Activated CD4-positive, alpha-beta T cell treated with anti-CD3 and anti-CD28 coated beads, Interleukin-2, amount 10 ng/mL, durations not matched to agents 7 days and 5 days (primary cell): ENCODE measurements at regions not wholly inside any gene's neighbourhood (a gene's known extent, or its start where the extent isn't known, plus 50 kb on each side); places are given as distances from the start of the nearest gene placed in this dataset.

Experiments
- CTCF ChIA-PET: fragments of 350-600 bp; sonication (Branson Sonifier 250); formaldehyde crosslinking; loops from one replicate; lab custom pipeline; 2021; ENCODE audit warnings: antibody characterized with exemption; lab: Charles Lee
- POLR2A ChIA-PET: fragments of 350-600 bp; sonication (Branson Sonifier 250); formaldehyde crosslinking; loops from one replicate; lab custom pipeline; 2021; ENCODE audit warnings: antibody characterized with exemption; lab: Charles Lee
- DNase-seq: peaks from one replicate; pipeline ENCODE4 v3.0.0-alpha.2; 2020
- H3K27ac Mint-ChIP-seq: one replicate; pipeline ENCODE4 v1.8.0; 2021; ENCODE audit warnings: mild to moderate bottlenecking, moderate library complexity, mixed read lengths
- H3K27me3 Mint-ChIP-seq: one replicate; pipeline ENCODE4 v1.8.0; 2021; ENCODE audit warnings: mixed read lengths
- H3K36me3 Mint-ChIP-seq: one replicate; pipeline ENCODE4 v1.8.0; 2021; ENCODE audit warnings: low read depth, mixed read lengths
- H3K4me1 Mint-ChIP-seq: one replicate; pipeline ENCODE4 v1.8.0; 2021; ENCODE audit warnings: mixed read lengths
- H3K4me3 Mint-ChIP-seq: one replicate; pipeline ENCODE4 v1.8.0; 2021; ENCODE audit warnings: mild to moderate bottlenecking, moderate library complexity, mixed read lengths
- H3K9me3 Mint-ChIP-seq: one replicate; pipeline ENCODE4 v1.8.0; 2021; ENCODE audit warnings: mixed read lengths

DNA sequence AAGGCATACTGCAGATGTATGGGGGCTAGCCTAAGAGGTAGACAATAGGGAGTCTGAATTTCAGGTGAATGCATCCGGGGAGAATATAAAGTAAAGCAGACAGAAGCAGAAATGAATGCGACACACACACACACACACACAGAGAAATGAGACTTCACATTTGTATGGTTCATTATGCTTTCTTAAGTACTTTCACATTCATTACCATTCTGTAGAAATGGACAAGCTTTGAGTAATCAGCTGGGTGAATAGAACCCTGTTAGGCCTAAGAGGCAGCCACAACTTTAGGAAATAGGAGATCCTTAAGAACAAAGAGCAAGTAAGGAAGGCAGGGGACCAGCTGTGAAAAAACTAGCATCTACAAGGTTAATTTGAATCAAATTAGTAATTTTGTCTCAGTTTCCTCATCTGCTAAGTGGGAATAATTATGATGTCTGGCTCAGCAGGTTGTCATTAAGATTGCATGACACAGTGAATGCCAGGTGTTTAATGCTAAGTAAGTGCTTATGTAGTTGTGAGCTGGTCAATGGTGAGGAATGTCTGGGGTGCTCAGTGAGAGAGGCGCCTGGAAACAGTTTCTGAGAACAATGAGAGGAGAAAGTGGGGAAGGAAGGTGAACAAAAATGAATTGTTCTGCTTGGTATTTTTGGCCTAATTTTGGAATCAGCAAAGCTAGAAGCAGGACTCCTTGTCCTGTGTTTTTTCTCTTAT, 265.8 kb upstream of the CLINT1 start:
- no peak for DNase-seq
- POLR2A ChIA-PET = no interaction called here
- no peak overlapping the region for H3K27ac Mint-ChIP-seq
- CTCF ChIA-PET = no interaction called here
- H3K27me3 Mint-ChIP-seq = peaks cover 9% of the 10 kb centered on the region
- H3K9me3 Mint-ChIP-seq = no peaks in the 10 kb centered on the region
- no peaks in the 10 kb centered on the region for H3K4me1 Mint-ChIP-seq
- H3K4me3 Mint-ChIP-seq = no peak overlapping the region
- H3K36me3 Mint-ChIP-seq = no peaks in the 10 kb centered on the region

DNA sequence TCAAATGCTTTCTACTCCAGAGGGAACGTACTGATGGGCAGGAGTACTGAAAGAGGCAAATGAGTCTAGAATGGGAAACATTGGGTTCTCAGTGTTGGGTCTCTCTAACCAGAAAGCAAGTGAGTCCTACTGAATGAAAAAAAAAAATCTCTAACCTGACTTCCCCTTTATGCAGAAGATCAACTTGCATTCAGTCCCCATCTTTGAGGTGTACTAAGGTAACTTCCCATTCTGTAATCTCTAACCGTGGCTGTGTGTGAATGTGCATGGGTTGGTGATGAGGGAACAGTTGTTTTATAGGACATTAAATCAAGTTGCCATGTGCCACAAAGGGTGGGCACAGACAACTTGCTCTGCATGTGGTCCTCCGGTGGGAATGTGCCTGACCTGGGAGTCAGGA, 264.6 kb upstream of the CLINT1 start:
- Mint-ChIP-seq H3K27ac (no peak overlapping the region), H3K4me1 (no peaks in the 10 kb centered on the region), H3K27me3 (peaks cover 16% of the 10 kb centered on the region), H3K4me3 (no peak overlapping the region), H3K36me3 (no peaks in the 10 kb centered on the region), H3K9me3 (no peaks in the 10 kb centered on the region)
- ChIA-PET CTCF (no interaction called here), POLR2A (no interaction called here)
- DNase-seq = no peak

DNA sequence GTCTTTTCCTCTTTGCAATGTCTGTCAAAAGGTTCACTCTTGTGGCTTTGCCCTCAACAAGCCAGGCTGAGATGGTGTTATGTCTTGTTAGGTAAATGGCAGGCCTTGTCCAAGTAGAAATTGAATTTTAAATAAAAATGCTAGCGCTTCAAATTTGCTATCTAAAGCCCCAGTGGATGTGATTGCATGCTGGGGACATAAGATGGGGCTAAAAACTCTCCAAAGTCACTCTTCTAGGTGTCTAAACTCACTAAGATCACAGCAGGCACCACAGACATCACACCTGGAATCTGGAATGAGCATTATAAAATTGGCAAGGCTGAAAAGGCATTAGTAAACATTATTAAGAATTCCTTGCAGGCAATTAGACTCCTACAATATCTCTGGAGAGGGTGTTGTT, 262.7 kb upstream of the CLINT1 start:
- POLR2A ChIA-PET = no interaction called here
- H3K36me3 Mint-ChIP-seq = no peaks in the 10 kb centered on the region
- no peak overlapping the region for H3K27ac Mint-ChIP-seq
- H3K27me3 Mint-ChIP-seq = peaks cover 20% of the 10 kb centered on the region
- H3K4me1 Mint-ChIP-seq = no peaks in the 10 kb centered on the region
- no peak overlapping the region for H3K4me3 Mint-ChIP-seq
- CTCF ChIA-PET = no interaction called here
- no peaks in the 10 kb centered on the region for H3K9me3 Mint-ChIP-seq
- no peak for DNase-seq

DNA sequence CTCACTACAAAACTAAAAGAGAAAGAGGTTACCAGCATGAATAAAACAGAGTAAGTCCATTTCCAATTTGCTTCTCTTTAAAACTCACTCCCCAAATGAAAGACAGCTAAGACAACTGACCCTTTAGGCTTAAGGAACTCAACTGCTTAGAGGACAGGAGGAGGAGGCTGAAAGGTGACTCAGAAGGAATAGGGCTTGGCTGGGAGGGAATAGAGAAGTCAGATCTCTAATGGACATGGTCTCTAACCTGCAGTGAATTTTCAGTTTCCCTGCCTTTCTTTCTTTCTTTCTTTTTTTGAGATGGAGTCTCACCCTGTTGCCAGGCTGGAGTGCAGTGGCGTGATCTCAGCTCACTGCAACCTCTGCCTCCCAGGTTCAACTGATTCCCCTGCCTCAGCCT, 261.8 kb upstream of the CLINT1 start:
- ChIA-PET POLR2A (no interaction called here), CTCF (interaction anchor here (0.6 kb wide), 1 partner anchor 702 kb away, joined by 3 read pairs; no protein-coding TSS in a partner anchor)
- peaks cover 20% of the 10 kb centered on the region for H3K27me3 Mint-ChIP-seq
- H3K4me3 Mint-ChIP-seq = no peak overlapping the region
- no peaks in the 10 kb centered on the region for H3K4me1 Mint-ChIP-seq
- H3K36me3 Mint-ChIP-seq = no peaks in the 10 kb centered on the region
- no peak overlapping the region for H3K27ac Mint-ChIP-seq
- no peak for DNase-seq
- H3K9me3 Mint-ChIP-seq = no peaks in the 10 kb centered on the region

DNA sequence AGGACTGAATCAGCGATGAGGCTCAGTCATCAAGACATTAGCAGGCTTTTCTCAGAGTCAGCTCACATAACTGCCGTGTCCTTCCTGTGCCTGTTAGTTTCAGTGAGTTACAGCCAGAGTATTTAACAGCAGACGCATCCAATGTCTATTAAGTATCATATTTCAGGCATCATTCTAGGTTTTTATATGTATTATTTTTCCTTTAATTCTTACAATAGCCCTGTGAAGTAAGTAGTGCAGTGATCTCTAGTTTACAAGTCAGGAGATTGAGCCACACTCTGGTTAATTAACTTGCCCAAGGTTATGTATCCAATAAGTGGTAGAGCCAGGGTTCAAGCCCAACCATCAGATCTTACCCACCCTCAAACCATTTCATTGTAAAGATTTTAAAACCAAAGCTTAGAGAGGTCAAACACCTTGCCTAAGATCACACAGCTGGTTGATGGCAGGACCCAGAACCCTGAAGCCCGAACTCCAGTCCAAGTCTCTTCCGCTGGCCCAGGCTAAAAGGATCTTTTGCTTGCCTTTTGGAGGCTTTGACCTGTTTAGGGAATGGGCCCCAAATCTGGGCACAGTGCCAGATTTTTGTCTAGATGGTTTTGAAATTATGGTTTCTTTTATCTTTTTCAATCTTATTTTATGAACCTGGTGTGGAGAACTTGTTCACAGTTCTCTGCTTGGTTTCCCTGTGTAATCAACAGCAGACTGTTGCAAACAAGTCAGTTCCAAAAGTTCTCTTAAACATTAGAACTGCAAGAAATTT, 261.2 kb upstream of the CLINT1 start:
- ChIA-PET CTCF (interaction anchor here (0.6 kb wide), 1 partner anchor 702 kb away, joined by 3 read pairs; no protein-coding TSS in a partner anchor), POLR2A (no interaction called here)
- no peaks in the 10 kb centered on the region for H3K4me1 Mint-ChIP-seq
- peaks cover 20% of the 10 kb centered on the region for H3K27me3 Mint-ChIP-seq
- no peak for DNase-seq
- H3K9me3 Mint-ChIP-seq = no peaks in the 10 kb centered on the region
- H3K27ac Mint-ChIP-seq = no peak overlapping the region
- no peak overlapping the region for H3K4me3 Mint-ChIP-seq
- no peaks in the 10 kb centered on the region for H3K36me3 Mint-ChIP-seq

DNA sequence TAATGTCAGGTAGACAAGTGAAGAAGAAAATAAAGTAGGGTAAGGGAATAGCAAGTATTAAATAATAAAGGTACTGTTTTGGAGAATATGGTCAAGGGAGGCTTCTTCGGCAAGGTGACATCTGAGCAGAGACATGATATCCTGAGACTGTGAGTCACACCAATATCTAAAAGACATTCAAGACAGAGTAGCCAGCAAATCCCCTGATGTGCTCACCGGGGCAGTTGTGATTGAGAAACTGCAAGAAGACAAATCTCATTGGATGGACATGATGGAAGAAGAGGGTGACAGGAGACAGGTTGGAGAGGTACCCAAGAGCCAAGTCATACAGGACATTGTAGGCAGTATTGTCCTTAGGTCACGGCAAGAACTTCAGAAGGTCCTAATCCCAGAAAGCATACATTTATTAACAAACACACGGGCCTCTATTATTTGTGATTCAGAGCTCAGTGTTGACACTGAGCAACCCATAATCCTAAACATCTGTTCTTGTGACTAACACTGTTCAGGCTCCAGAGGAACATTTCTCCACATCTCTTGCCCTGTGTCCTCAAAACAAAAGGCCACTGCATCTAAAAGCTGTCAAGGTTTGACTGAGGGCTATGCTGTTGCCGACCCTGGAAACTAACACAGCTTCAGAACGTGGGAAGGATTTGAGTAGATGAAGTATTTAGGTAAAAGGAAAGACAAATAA, 258.7 kb upstream of the CLINT1 start:
- no peak for DNase-seq
- H3K36me3 Mint-ChIP-seq = no peaks in the 10 kb centered on the region
- H3K27me3 Mint-ChIP-seq = peaks cover 18% of the 10 kb centered on the region
- H3K4me1 Mint-ChIP-seq = no peaks in the 10 kb centered on the region
- CTCF ChIA-PET = no interaction called here
- POLR2A ChIA-PET = no interaction called here
- no peak overlapping the region for H3K4me3 Mint-ChIP-seq
- no peak overlapping the region for H3K27ac Mint-ChIP-seq
- H3K9me3 Mint-ChIP-seq = no peaks in the 10 kb centered on the region

DNA sequence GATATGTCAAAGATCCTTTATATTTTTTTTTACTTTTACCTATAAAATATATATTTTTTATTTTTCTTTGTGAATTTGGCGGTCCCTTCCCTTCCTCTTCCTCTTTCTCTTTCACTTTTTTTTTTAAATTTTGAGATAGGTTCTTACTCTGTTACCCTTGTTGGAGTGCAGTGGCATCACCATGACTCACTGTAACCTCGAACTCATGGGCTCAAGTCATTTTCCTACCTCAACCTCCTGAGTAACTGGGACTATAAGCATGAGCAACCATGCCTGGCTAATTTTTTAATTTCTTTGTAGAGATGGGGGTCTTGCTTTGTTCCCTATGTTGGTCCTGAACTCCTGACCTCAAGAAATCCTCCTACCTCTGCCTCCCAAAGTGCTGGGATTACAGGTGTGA, 258.0 kb upstream of the CLINT1 start:
- Mint-ChIP-seq H3K36me3 (no peaks in the 10 kb centered on the region), H3K4me1 (no peaks in the 10 kb centered on the region), H3K9me3 (no peaks in the 10 kb centered on the region), H3K4me3 (no peak overlapping the region), H3K27ac (no peak overlapping the region), H3K27me3 (peaks cover 18% of the 10 kb centered on the region)
- no peak for DNase-seq
- ChIA-PET CTCF (no interaction called here), POLR2A (no interaction called here)

DNA sequence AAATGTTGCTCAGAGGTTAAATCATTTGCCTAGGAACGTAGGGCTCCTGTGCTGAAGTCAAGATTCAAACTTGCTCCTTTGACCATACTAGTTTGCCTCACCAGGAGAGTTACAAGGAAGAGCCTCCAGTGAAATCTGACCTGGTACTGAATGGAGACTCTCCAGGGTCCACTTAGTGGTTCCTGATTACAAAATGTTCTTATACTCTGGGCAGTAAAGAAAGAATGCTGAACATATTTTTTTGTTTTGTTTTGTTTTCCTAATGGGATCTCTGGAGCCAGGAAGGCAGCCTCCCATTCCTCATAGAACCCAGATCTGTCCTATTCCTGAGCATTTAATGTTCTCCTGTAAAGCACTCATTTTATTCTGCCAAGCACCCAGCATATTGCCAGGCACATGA, 256.5 kb upstream of the CLINT1 start:
- H3K9me3 Mint-ChIP-seq = no peaks in the 10 kb centered on the region
- H3K4me1 Mint-ChIP-seq = no peaks in the 10 kb centered on the region
- H3K27me3 Mint-ChIP-seq = peaks cover 16% of the 10 kb centered on the region
- no peak overlapping the region for H3K27ac Mint-ChIP-seq
- DNase-seq = no peak
- ChIA-PET CTCF (no interaction called here), POLR2A (no interaction called here)
- H3K36me3 Mint-ChIP-seq = no peaks in the 10 kb centered on the region
- H3K4me3 Mint-ChIP-seq = no peak overlapping the region

DNA sequence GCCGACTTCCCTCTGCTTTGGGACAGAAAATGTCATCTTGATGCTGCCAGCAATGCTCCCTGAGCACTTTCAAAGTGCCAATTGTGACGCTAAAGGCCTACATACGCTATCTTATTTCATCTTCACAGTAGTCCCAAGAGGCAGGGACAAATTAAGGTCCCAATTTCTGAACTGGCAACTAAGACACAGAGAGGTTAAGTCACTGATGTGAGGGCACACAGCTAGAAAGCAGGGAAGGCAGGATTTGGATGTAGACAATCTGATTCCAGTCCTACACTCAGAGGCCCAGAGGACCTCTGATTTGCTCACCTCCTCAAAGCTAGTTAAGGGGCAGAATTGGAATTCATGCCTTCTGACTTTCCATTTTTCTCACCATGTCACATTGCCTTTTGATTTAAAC, 249.2 kb upstream of the CLINT1 start:
- Mint-ChIP-seq H3K9me3 (no peaks in the 10 kb centered on the region), H3K27me3 (no peaks in the 10 kb centered on the region), H3K27ac (no peak overlapping the region), H3K4me1 (no peaks in the 10 kb centered on the region), H3K36me3 (no peaks in the 10 kb centered on the region), H3K4me3 (no peak overlapping the region)
- ChIA-PET CTCF (no interaction called here), POLR2A (no interaction called here)
- no peak for DNase-seq

DNA sequence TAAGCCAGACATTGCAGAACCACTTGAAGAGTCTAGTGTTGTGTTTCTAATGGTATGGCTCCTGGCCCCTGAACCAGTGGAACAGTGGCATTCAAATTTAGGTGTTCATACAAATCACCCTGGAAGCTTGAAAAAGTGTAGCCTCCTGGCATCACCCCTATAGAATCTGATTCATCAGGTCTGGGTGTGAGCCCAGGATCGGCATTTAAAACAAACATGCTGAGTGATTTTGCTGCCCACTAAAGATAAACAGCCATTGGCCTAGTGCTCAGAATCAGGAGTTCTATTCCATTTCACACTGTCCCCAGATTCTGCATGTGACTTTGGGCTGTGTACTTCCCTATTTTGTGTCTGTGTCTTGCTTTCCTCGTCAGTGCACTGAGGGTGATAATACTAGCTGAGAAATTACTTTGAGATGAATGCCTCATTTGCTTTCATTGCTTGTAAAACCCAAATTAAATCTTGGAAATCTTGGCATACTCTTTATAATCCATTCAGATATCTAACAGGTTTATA, 241.5 kb upstream of the CLINT1 start:
- Mint-ChIP-seq H3K36me3 (no peaks in the 10 kb centered on the region), H3K4me3 (no peak overlapping the region), H3K9me3 (no peaks in the 10 kb centered on the region), H3K27ac (no peak overlapping the region), H3K27me3 (no peaks in the 10 kb centered on the region), H3K4me1 (no peaks in the 10 kb centered on the region)
- POLR2A ChIA-PET = no interaction called here
- no peak for DNase-seq
- CTCF ChIA-PET = no interaction called here

DNA sequence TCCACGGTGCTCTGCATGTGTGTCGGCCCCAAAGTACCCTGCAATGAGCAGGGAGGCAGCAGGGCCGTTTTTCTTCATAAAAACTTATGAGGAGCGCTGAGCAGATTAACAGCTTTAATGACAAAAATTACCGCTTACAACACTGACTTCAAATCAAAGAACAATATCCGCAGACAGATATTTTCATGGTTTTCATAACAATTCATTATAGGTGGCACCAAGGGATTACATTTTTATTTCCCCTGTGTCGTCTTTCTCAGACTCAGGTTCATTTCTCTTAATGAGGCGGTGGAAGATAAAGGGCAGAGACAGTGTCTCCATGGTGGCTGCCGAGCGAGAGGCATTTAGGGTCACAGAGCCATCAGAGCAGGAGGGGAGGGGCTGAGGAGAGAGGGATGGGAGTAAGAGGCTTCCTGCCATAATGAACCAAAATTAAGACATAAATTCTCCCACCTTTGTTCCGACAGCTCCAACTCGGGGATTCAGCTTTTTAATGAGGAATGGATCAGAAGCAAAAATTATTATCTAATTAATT, 240.7 kb upstream of the CLINT1 start:
- Mint-ChIP-seq H3K4me1 (no peaks in the 10 kb centered on the region), H3K9me3 (no peaks in the 10 kb centered on the region), H3K36me3 (no peaks in the 10 kb centered on the region), H3K27ac (no peak overlapping the region), H3K27me3 (no peaks in the 10 kb centered on the region), H3K4me3 (no peak overlapping the region)
- ChIA-PET POLR2A (no interaction called here), CTCF (no interaction called here)
- DNase-seq = no peak

DNA sequence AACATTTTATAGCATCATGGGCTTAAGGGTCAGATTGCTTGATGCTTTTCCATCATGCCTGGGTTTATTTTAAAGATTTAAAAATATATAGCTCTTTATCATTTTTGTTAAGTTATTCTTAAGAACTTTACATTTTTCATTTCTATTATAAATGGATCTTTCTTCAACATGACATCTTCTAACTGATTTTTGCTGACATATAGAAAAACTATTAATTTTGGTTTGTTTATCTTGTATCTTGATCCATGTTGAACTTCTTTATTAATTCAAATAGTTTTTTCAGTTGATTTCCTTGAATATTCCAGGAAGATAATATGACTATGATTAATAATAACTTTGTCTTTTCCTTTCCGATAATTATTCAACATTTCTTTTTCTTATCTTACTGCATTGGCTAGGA, 237.9 kb upstream of the CLINT1 start:
- Mint-ChIP-seq H3K9me3 (no peaks in the 10 kb centered on the region), H3K4me1 (no peaks in the 10 kb centered on the region), H3K36me3 (no peaks in the 10 kb centered on the region), H3K4me3 (no peak overlapping the region), H3K27me3 (peaks cover 3% of the 10 kb centered on the region), H3K27ac (no peak overlapping the region)
- POLR2A ChIA-PET = no interaction called here
- DNase-seq = no peak
- CTCF ChIA-PET = no interaction called here

DNA sequence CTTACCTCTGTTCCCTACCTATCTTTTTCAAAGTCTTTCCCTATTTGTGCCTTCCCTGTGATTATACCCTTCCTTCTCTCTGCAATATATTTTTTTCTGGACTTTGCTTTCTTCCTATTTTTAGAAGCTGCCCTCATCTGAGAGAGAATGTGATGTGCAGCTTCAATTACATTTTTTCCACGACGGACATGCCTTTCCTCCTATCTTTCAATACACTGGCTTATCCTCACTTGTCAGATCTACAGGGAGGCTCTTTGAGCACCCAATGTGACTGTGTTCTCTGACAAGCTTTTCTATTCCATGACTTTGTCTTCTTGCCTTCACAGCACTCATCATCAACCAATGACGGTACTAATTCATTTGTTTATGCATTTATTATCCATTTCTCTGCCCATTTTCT, 227.9 kb upstream of the CLINT1 start:
- ChIA-PET POLR2A (no interaction called here), CTCF (interaction anchor here (1.1 kb wide), 1 partner anchor 11 kb away, joined by 3 read pairs; no protein-coding TSS in a partner anchor)
- no peaks in the 10 kb centered on the region for H3K36me3 Mint-ChIP-seq
- H3K4me3 Mint-ChIP-seq = no peak overlapping the region
- no peak overlapping the region for H3K27ac Mint-ChIP-seq
- no peaks in the 10 kb centered on the region for H3K4me1 Mint-ChIP-seq
- no peak for DNase-seq
- H3K9me3 Mint-ChIP-seq = no peaks in the 10 kb centered on the region
- H3K27me3 Mint-ChIP-seq = peaks cover 7% of the 10 kb centered on the region
